Stimulated activated CD4-positive, alpha-beta T cell treated with anti-CD3 and anti-CD28 coated beads, Interleukin-4, amount 100 ng/mL, for 1 hour (primary cell): ENCODE measurements at regions not wholly inside any gene's neighbourhood (a gene's known extent, or its start where the extent isn't known, plus 50 kb on each side); places are given as distances from the start of the nearest gene placed in this dataset.

Source experiments
- DNase-seq: peaks from one replicate; pipeline ENCODE4 v3.0.0-alpha.2; 2020

DNA sequence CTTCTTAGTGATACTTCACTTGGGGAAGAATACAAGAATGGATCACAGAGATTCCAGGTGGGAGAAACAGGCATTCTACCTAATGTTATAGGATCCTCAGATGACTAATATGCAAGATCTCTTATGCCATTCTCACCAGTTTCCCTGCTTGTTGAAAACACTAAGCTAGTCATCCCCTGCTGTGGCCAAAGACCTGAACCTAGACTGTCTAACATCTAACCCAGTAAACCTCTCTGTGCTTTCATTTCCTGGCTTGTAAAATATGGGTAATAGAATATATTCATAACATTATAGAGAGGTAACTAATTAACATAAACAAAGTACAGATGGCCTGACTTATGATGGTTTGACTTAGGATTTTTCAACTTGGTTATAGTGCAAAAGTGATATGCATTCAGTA is 776.3 kb downstream of the TUSC7 start:
- DNase-seq: no peak

GRCh38 chr3:117486719-117487716 is 777.4 kb downstream of the TUSC7 start:
- DNase-seq: no peak

DNA sequence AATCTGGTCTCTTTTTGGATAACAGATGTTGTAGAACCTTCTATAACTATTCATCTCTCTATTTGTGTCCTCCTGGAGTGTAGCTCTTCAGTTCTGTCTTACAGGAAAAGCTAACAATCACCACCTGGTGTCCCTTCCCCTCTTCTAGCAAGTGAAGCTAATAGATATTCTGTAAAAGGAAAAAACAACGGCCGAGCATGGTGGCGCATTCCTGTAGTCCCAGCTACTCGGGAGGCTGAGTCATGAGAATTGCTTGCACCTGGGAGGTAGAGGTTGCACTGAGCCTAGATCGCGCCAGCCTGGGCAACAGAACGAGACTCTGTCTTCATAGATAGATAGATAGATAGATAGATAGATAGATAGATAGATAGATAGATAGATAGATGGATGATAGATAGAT is 779.4 kb downstream of the TUSC7 start:
- no peak for DNase-seq

DNA sequence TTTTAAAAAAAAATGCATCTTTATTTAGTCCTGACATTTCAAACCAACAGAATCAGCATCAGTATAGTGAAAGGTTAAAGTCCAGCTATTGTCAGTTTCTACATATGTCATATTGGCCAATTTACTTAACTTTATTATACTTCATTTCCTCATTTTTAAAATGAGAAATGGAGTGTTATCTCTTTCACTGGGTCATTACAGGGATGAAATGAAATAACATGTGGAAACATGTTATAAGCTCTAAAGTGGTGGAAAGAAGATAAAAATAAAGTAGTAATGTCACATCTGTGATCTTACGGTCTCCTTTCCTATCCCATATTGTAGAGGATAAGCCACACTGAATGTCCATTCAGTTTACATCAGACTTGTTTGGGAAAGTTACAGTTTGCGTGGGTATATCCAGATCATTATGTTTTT is 780.1 kb downstream of the TUSC7 start:
- DNase-seq: no peak

DNA sequence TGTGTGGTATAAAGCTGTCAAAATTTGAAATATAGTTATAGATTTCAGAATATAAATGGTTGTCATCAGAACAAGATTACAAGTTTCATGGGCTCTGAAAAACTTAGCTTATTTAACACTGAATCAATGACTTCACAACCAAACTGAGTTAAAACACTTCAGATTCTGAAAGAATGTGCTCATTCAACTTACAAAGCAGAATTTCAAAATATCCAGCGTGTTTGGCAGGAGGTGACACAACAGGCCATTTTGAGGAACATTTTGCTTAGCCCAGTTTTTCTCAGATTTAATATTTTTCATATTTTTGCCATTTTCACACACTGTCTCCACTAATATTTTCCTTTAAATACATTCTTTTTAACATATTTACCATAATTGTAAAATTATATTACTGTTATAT is 781.1 kb downstream of the TUSC7 start:
- no peak for DNase-seq

GRCh38 chr3:117495620-117496019 is 786.0 kb downstream of the TUSC7 start:
- DNase-seq: no peak

GRCh38 chr3:117499189-117499870 is 789.8 kb downstream of the TUSC7 start:
- DNase-seq: no peak

DNA sequence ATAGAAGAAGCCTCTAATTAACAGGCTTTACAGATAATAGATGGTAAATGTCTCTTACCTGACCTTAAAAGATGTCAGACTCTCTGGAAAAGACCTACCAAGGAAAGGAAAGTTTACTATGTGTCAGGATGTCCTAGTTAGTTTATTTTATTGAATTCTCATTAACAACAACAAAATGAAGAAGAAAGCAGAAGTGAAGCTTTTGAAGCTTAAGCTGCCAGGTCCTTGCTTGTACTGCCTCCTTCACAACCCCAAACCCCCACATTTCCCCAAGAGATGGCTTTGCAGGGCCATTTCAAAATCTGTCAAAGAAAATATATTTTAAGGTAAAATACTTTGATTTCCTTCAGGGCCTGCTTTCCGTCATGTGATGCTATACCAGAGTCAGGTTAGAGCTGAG is 798.4 kb downstream of the TUSC7 start:
- no peak for DNase-seq

DNA sequence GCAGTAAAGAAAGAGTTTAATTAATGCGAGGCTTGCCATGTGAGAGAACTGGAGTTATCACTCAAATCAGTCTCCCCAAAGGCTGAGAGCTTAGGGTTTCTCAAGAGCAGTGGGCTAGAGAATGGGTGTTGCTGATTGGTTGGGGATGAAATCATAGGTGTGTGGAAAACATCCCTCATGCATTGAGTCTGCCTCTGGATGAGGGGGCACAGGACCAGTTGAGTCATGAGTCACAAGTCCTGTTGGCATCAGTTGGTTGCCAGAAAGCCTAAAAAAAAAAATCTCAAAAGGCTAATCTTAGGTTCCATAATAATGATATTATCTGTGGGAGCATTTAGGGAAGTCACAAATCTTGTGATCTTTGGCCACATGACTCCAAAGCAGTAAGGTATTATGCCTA is 800.3 kb downstream of the TUSC7 start:
- DNase-seq: no peak

DNA sequence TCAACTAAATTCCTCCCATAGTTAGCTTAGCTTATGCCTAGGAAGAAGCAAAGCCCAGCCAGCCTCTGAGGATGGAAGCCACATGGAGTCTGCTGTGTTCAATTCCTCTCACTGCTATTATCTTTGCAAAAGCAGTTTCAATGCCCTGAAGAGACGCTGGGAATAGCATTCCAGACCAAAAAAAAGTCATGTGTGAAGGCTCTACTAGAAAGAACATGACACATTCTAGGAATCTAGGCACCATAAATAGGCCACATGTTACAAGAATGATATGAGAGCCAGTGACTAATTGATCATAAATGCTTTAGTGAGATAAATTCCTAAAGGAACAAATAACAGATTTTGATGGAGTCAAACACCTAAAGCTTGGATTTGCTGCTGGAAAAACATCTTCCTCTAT is 800.8 kb downstream of the TUSC7 start:
- DNase-seq: no peak

DNA sequence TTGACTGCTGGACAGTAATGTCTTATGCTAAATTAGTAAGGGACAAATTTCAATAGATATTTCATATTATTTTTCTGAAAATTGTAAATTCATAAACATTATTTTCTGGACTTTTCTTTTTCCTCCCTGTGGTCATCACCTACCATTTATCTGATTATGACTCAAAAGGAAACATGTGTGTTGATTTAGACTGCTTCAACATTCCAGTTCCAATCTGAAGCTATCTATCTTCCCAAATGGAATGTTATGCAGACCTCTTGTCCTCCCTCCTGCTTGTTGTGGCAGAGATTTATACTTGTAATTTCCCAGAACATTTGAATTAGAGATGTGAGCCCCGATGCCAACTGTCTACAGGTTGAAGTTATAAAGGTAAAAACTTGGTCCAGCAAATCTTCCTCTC is 803.4 kb downstream of the TUSC7 start:
- DNase-seq: no peak

DNA sequence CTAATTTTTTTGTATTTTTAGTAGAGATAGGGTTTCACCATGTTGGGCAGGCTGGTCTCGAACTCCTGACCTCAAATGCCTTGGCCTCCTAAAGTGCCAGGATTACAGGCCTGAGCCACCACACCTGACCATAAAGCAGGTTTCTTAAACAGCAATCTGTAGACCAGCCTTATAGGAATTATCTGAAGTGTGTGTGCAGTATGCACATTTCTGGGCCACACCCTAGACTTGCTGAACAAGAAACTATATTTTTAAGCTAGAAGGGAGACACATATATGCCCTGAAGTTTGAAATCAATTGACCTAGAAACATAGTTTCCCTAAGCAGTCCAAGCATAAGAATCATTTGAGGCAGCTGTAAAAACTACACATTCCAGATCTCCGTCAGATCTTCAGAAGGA is 805.7 kb downstream of the TUSC7 start:
- no peak for DNase-seq

GRCh38 chr3:117518364-117518763 is 808.8 kb downstream of the TUSC7 start:
- no peak for DNase-seq

DNA sequence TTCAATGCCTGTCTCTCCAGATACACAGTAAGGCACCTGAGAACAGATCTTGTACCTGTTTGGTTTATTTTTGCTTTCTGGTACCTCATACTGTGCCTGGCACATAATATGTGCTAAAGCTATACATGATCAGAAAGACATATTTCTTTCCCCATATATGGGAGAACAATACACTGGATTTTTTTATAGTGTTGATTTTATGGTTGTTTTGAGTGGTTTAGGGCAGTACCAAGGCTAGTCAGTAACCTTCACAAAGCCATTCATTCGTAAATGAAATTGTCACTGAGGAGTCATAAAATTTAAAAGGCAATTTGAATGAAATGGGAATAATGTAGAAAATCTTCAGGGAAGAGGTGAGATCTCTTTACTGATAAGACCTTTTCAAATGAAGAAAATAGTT is 810.2 kb downstream of the TUSC7 start:
- no peak for DNase-seq

GRCh38 chr3:117520582-117520981 is 811.0 kb downstream of the TUSC7 start:
- no peak for DNase-seq

DNA sequence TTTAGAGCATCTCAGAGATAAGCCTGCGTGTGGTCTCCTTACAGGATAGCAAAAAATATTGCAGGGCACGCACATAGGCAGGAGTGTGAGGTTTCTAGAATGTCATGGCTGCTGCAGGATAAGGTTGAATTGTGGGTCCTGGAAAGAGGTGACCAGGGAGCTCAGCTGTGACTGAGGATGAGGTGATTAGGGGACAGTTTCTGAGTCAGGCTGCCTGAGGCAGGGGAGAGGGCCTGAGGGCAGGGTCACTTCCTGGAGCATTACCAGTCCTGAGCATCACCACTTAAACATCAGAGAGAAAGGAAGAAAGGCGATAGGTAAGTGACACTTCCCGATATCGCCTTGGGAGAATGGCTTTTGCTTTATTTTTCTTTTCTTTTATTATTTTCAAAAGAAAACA is 813.8 kb downstream of the TUSC7 start:
- no peak for DNase-seq

GRCh38 chr3:117524890-117525289 is 815.3 kb downstream of the TUSC7 start:
- no peak for DNase-seq

GRCh38 chr3:117526470-117527079 is 817.0 kb downstream of the TUSC7 start:
- DNase-seq: no peak

DNA sequence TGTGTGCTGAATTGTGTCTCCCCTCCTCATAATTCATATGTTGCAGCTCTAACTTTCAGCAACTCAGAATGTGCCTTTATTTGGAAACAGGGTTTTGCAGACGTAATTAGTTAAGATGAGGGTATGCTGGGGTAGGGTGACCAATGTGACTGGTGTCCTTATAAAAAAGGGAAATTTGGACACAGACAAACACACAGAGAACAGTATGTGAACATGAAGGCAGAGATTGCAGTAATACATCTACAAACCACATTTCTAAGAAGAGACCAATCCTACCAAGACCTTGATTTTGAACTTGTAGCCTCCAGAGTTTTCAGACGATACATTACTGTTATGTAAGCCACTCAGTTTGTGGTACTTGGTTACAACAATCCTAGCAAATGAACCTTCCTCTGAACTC is 817.8 kb downstream of the TUSC7 start:
- DNase-seq: no peak

- DNase-seq: no peak
Measured at GRCh38 chr3:117528688-117529087, 819.1 kb downstream of the TUSC7 start.

DNA sequence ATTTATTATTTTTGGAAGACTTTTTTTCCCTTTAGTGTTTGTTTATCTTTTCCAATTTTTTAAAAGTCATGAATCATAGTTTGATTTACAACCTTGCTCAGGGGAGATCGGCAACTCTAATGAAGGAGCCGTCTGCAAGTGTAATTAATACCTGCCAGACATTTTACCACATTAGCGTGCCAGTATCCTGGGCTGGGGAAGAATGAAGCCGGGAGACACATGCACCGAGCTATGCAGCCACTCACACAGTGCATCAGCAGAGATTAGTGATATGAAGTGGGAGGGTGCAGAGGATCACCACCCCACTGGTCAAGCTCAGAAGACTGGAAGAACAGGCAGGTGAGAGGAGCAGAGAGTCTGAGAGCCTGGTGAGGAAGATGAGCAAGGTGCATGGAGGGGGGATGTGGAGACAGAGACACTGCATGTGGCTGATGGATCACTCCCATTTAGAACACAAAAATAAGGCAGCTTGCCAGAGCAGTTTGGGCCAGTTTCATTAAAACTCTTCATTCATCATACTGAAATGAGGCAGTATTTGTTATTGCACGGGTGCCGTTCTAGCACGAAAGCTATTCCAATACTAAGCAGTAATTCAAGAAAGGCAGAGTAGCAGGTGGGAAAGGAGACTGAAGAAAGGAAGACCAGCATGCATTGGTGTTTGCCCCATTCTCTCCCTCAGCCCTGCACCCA is 821.6 kb downstream of the TUSC7 start:
- DNase-seq: no peak

- no peak for DNase-seq
Measured at GRCh38 chr3:117532268-117532667, 822.7 kb downstream of the TUSC7 start.

- no peak for DNase-seq
Measured at GRCh38 chr3:117534138-117534537, 824.6 kb downstream of the TUSC7 start.
